Suprapubic skin (tissue), 3 donors: ENCODE measurements at regions not wholly inside any gene's neighbourhood (a gene's known extent, or its start where the extent isn't known, plus 50 kb on each side); places are given as distances from the start of the nearest gene placed in this dataset.

Experiments used
- POLR2AphosphoS5 ChIP-seq, 3 donors: sonication (generic); formaldehyde crosslinking; IDR thresholded peaks; one replicate each; pipeline ENCODE4 v1.6.1; 2017; ENCODE audit warnings: antibody characterized with exemption in 3 of 3
- TF ChIP-seq, protein P1 (sequence below), 2 donors: fragments of 200-600 bp in 1 of 2; fragments of 450-650 bp in 1 of 2; sonication (generic) in 1 of 2; IDR thresholded peaks; one replicate each; pipeline ENCODE4 v1.5.1; 2016 to 2019; ENCODE audit warnings: antibody characterized with exemption in 2 of 2, mild to moderate bottlenecking in 1 of 2, moderate library complexity in 1 of 2

- TF ChIP-seq, protein P1, sequence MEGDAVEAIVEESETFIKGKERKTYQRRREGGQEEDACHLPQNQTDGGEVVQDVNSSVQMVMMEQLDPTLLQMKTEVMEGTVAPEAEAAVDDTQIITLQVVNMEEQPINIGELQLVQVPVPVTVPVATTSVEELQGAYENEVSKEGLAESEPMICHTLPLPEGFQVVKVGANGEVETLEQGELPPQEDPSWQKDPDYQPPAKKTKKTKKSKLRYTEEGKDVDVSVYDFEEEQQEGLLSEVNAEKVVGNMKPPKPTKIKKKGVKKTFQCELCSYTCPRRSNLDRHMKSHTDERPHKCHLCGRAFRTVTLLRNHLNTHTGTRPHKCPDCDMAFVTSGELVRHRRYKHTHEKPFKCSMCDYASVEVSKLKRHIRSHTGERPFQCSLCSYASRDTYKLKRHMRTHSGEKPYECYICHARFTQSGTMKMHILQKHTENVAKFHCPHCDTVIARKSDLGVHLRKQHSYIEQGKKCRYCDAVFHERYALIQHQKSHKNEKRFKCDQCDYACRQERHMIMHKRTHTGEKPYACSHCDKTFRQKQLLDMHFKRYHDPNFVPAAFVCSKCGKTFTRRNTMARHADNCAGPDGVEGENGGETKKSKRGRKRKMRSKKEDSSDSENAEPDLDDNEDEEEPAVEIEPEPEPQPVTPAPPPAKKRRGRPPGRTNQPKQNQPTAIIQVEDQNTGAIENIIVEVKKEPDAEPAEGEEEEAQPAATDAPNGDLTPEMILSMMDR (IDR thresholded peaks at IDR 0.05), result no peak
- TF ChIP-seq POLR2AphosphoS5 (IDR thresholded peaks at IDR 0.05), result no peak
These were observed 86.7 kb upstream of the DUSP5 start for GRCh38 chr10:110411047-110411410.
